NCI-H82 (cell line): ENCODE measurements at regions not wholly inside any gene's neighbourhood (a gene's known extent, or its start where the extent isn't known, plus 50 kb on each side); places are given as distances from the start of the nearest gene placed in this dataset.

Experiments
- DNase-seq: peaks from one replicate; lab custom pipeline; 2025; lab: John Stamatoyannopoulos, UW

- no peak for DNase-seq
Observed at GRCh38 chr13:80235967-80236302, 105.0 kb downstream of the SPRY2 start.

- peak; percentile 7 for DNase-seq
Observed at GRCh38 chr13:80235166-80235966, 105.6 kb downstream of the SPRY2 start.

- no peak for DNase-seq
Observed at GRCh38 chr13:80227645-80228044, 113.3 kb downstream of the SPRY2 start.

GRCh38 chr13:80226645-80227044, 114.3 kb downstream of the SPRY2 start:
- DNase-seq: no peak

- no peak for DNase-seq
Observed at GRCh38 chr13:80224468-80224867, 116.5 kb downstream of the SPRY2 start.

- no peak for DNase-seq
Observed at GRCh38 chr13:80217614-80218456, 123.1 kb downstream of the SPRY2 start.

- DNase-seq: no peak
Observed at GRCh38 chr13:80215368-80215767, 125.6 kb downstream of the SPRY2 start.

- no peak for DNase-seq
Observed at GRCh38 chr13:80214521-80214991, 126.4 kb downstream of the SPRY2 start.

GRCh38 chr13:80214050-80214449, 126.9 kb downstream of the SPRY2 start:
- DNase-seq: no peak

- DNase-seq: no peak
Observed at GRCh38 chr13:80213201-80213600, 127.7 kb downstream of the SPRY2 start.

- no peak for DNase-seq
Observed at GRCh38 chr13:80211566-80211965, 129.4 kb downstream of the SPRY2 start.

GRCh38 chr13:80204642-80205041, 136.3 kb downstream of the SPRY2 start:
- DNase-seq: no peak

- DNase-seq: no peak
Observed at GRCh38 chr13:80203496-80203895, 137.4 kb downstream of the SPRY2 start.

- no peak for DNase-seq
Observed at GRCh38 chr13:80201694-80202468, 139.0 kb downstream of the SPRY2 start.

GRCh38 chr13:80199585-80200292, 141.2 kb downstream of the SPRY2 start:
- no peak for DNase-seq

GRCh38 chr13:80199067-80199466, 141.9 kb downstream of the SPRY2 start:
- no peak for DNase-seq

GRCh38 chr13:80196756-80197155, 144.2 kb downstream of the SPRY2 start:
- DNase-seq: no peak

- no peak for DNase-seq
Observed at GRCh38 chr13:80195649-80196048, 145.3 kb downstream of the SPRY2 start.

GRCh38 chr13:80189889-80190597, 150.9 kb downstream of the SPRY2 start:
- no peak for DNase-seq

- DNase-seq: no peak
Observed at GRCh38 chr13:80180740-80181355, 160.1 kb downstream of the SPRY2 start.

- DNase-seq: no peak
Observed at GRCh38 chr13:80177327-80177726, 163.6 kb downstream of the SPRY2 start.
